Ishikawa (cell line): ENCODE measurements at regions not wholly inside any gene's neighbourhood (a gene's known extent, or its start where the extent isn't known, plus 50 kb on each side); places are given as distances from the start of the nearest gene placed in this dataset.

Experiments
- CEBPB ChIP-seq: IDR thresholded peaks from 2 replicates; pipeline ENCODE4 v1.6.1; 2012
- CREB1 ChIP-seq: IDR thresholded peaks from 2 replicates; pipeline ENCODE4 v1.6.1; 2012; ENCODE audit warnings: low read depth
- EGR1 ChIP-seq: IDR thresholded peaks from 2 replicates; pipeline ENCODE4 v1.6.1; 2012
- EP300 ChIP-seq: IDR thresholded peaks from 2 replicates; pipeline ENCODE4 v1.6.1; 2012; ENCODE audit warnings: borderline replicate concordance
- FOXM1 ChIP-seq: IDR thresholded peaks from 2 replicates; pipeline ENCODE4 v1.6.1; 2012; ENCODE audit warnings: low read depth, borderline replicate concordance
- MAX ChIP-seq: IDR thresholded peaks from 2 replicates; pipeline ENCODE4 v1.6.1; 2012
- NFIC ChIP-seq: IDR thresholded peaks from 2 replicates; pipeline ENCODE4 v1.6.1; 2012
- RAD21 ChIP-seq: IDR thresholded peaks from 2 replicates; pipeline ENCODE4 v1.6.1; 2012; ENCODE audit warnings: low read depth
- REST ChIP-seq: IDR thresholded peaks from 2 replicates; pipeline ENCODE4 v1.6.1; 2012; ENCODE audit warnings: low read depth, mild to moderate bottlenecking
- TAF1 ChIP-seq: IDR thresholded peaks from 2 replicates; pipeline ENCODE4 v1.6.1; 2012; ENCODE audit warnings: low read depth, mild to moderate bottlenecking
- TCF12 ChIP-seq: IDR thresholded peaks from 2 replicates; pipeline ENCODE4 v1.6.1; 2012; ENCODE audit warnings: low read depth
- TEAD4 ChIP-seq: IDR thresholded peaks from 2 replicates; pipeline ENCODE4 v1.6.1; 2012
- USF1 ChIP-seq: IDR thresholded peaks from 2 replicates; pipeline ENCODE4 v1.6.1; 2012
- YY1 ChIP-seq: IDR thresholded peaks from 2 replicates; pipeline ENCODE4 v1.6.1; 2012; ENCODE audit warnings: low read depth
- ZBTB7A ChIP-seq: IDR thresholded peaks from 2 replicates; pipeline ENCODE4 v1.6.1; 2012; ENCODE audit warnings: low read depth

- TF ChIP-seq MAX (no peak), TEAD4 (no peak), YY1 (no peak)
Observed at GRCh38 chr6:139556532-139556931, 182.1 kb upstream of the CITED2 start.

GRCh38 chr6:139553916-139554315 is 179.5 kb upstream of the CITED2 start:
- no peak for TF ChIP-seq MAX
- TF ChIP-seq CEBPB = no peak
- TF ChIP-seq USF1 = no peak
- no peak for TF ChIP-seq NFIC
- no peak for TF ChIP-seq ZBTB7A
- no peak for TF ChIP-seq REST
- TF ChIP-seq TAF1 = no peak
- no peak for TF ChIP-seq YY1
- TF ChIP-seq RAD21 = no peak
- TF ChIP-seq TEAD4 = no peak
- no peak for TF ChIP-seq CREB1
- no peak for TF ChIP-seq TCF12
- TF ChIP-seq FOXM1 = no peak
- TF ChIP-seq EP300 = no peak
- no peak for TF ChIP-seq EGR1

- no peak for TF ChIP-seq TEAD4
- TF ChIP-seq FOXM1 = no peak
- no peak for TF ChIP-seq CREB1
- TF ChIP-seq USF1 = no peak
- TF ChIP-seq CEBPB = no peak
- no peak for TF ChIP-seq REST
- no peak for TF ChIP-seq RAD21
- no peak for TF ChIP-seq TCF12
- TF ChIP-seq YY1 = no peak
- no peak for TF ChIP-seq EP300
- no peak for TF ChIP-seq EGR1
Observed at GRCh38 chr6:139551376-139551775, 176.9 kb upstream of the CITED2 start.

GRCh38 chr6:139550361-139550760 is 175.9 kb upstream of the CITED2 start:
- TF ChIP-seq CEBPB (no peak), USF1 (no peak), RAD21 (no peak), CREB1 (no peak)

GRCh38 chr6:139549561-139550070 is 175.2 kb upstream of the CITED2 start:
- TF ChIP-seq RAD21 = no peak
- no peak for TF ChIP-seq REST
- no peak for TF ChIP-seq CREB1
- TF ChIP-seq FOXM1 = no peak
- TF ChIP-seq CEBPB = no peak
- TF ChIP-seq TEAD4 = no peak
- no peak for TF ChIP-seq TCF12
- no peak for TF ChIP-seq TAF1
- TF ChIP-seq EP300 = no peak
- no peak for TF ChIP-seq NFIC
- no peak for TF ChIP-seq MAX
